ENCODE measurements at regions not wholly inside any gene's neighbourhood (a gene's known extent, or its start where the extent isn't known, plus 50 kb on each side); places are given as distances from the start of the nearest gene placed in this dataset.
"Not testable (repeated sequence)": the region's sequence is repeated elsewhere in the genome, so short reads cannot be mapped to it uniquely, and the experiment has no call there.

DNA sequence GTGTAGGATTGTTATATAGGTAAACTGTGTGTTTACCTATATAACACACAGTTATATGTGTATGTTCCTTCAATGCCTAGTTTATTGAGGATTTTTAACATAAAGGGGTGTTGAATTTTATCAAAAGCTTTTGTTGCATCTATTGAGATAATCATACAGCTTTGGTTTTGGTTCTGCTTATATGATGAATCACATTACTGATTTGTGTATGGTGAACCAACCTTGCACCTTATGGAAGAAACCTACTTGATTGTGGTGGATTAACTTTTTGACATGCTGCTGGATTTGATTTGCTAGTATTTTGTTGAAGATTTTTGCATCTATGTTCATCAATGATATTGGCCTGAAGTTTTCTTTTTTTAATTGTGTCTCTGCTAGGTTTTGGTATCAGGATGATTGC lies 194.9 kb downstream of the TMEM167A start:
- TF ChIP-seq, protein P1, sequence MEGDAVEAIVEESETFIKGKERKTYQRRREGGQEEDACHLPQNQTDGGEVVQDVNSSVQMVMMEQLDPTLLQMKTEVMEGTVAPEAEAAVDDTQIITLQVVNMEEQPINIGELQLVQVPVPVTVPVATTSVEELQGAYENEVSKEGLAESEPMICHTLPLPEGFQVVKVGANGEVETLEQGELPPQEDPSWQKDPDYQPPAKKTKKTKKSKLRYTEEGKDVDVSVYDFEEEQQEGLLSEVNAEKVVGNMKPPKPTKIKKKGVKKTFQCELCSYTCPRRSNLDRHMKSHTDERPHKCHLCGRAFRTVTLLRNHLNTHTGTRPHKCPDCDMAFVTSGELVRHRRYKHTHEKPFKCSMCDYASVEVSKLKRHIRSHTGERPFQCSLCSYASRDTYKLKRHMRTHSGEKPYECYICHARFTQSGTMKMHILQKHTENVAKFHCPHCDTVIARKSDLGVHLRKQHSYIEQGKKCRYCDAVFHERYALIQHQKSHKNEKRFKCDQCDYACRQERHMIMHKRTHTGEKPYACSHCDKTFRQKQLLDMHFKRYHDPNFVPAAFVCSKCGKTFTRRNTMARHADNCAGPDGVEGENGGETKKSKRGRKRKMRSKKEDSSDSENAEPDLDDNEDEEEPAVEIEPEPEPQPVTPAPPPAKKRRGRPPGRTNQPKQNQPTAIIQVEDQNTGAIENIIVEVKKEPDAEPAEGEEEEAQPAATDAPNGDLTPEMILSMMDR (conservative IDR thresholded peaks at IDR 0.05; ENCODE audit: low read depth): no peak
- no peak for DNase-seq (ENCODE audit: low spot score)
- POLR2A ChIA-PET (ENCODE audit: low non-redundant PET): no interaction called here
- CTCF ChIA-PET: no interaction called here
- no peak overlapping the region for H3K27ac ChIP-seq

DNA sequence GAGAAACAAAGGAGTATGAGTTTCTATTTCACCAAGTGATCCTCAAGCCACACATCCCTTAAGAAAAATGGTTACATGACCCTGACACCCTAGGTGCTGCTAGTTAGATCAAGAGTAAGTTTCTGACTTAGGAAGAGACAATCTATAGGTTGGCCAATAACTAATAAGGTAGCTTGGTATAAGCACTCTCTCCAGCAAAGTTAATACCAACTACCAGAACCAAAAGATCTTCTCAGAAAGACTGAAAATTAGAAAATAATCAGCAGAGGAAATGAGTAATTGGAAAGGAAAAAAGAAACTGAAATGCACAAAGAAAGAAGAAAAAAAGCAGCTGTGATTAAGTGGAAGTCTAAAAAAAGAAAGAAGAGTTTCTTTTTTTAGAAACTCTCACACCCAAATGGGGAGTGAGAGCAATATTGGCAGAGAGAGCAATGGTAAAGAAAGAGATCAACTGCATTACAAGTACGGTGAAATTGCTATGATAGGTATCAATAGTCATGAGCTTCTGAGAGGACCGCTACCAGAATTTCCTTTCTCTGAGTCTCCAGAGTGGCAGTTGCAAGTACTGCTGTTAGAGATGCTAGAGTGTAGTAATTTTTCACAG lies 195.5 kb downstream of the TMEM167A start:
- no peak overlapping the region for H3K27ac ChIP-seq
- TF ChIP-seq, protein P1 (conservative IDR thresholded peaks at IDR 0.05; ENCODE audit: low read depth): no peak
- ChIA-PET CTCF (interaction anchor here (0.7 kb wide), 1 partner anchor 82 kb away, joined by 3 read pairs; no protein-coding TSS in a partner anchor), POLR2A (ENCODE audit: low non-redundant PET) (no interaction called here)
- DNase-seq (ENCODE audit: low spot score): no peak

DNA sequence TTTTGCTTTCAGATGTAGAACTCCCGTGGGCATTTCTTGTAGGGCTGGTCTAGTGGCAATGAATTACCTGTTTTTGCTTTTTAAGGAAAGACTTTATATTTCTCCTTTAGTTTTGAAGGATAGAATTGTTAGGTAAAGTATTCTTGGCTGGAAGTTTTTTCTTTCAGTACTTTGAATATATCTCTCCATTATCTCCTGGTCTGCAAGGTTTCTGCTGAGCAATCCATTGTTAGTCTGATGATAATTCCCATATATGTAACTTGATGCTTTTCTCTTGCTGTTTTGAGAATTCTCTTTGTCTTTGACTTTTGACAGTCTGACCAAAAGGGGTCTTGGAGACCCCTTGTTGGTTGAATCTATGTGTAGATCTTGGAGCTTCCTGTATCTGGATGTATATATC lies 198.1 kb downstream of the TMEM167A start:
- no peak for DNase-seq (ENCODE audit: low spot score)
- CTCF ChIA-PET: no interaction called here
- TF ChIP-seq, protein P1 (conservative IDR thresholded peaks at IDR 0.05; ENCODE audit: low read depth): no peak
- POLR2A ChIA-PET (ENCODE audit: low non-redundant PET): no interaction called here
- H3K27ac ChIP-seq: no peak overlapping the region

DNA sequence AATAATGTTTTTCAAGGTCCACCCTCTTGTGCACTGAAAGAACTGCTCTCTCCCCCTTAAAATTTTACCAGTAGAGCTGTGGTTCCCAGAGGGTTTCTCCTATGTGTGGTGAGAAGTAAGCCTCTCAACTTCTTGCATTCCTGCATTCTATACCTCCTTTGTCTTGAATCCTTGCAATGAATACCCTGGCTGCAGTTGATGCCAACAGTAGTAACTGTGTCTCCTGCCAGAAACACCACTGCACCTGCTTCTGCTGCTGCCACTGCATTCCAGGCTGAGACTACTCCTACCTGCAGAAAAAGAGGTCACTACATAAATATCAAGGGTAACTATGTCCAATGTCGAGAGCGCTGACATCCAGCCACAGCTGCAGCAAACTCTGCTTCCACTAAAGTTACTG lies 203.7 kb downstream of the TMEM167A start:
- ChIA-PET CTCF (no interaction called here), POLR2A (ENCODE audit: low non-redundant PET) (no interaction called here)
- no peak for DNase-seq (ENCODE audit: low spot score)
- H3K27ac ChIP-seq: no peak overlapping the region
- TF ChIP-seq, protein P1 (conservative IDR thresholded peaks at IDR 0.05; ENCODE audit: low read depth): no peak

DNA sequence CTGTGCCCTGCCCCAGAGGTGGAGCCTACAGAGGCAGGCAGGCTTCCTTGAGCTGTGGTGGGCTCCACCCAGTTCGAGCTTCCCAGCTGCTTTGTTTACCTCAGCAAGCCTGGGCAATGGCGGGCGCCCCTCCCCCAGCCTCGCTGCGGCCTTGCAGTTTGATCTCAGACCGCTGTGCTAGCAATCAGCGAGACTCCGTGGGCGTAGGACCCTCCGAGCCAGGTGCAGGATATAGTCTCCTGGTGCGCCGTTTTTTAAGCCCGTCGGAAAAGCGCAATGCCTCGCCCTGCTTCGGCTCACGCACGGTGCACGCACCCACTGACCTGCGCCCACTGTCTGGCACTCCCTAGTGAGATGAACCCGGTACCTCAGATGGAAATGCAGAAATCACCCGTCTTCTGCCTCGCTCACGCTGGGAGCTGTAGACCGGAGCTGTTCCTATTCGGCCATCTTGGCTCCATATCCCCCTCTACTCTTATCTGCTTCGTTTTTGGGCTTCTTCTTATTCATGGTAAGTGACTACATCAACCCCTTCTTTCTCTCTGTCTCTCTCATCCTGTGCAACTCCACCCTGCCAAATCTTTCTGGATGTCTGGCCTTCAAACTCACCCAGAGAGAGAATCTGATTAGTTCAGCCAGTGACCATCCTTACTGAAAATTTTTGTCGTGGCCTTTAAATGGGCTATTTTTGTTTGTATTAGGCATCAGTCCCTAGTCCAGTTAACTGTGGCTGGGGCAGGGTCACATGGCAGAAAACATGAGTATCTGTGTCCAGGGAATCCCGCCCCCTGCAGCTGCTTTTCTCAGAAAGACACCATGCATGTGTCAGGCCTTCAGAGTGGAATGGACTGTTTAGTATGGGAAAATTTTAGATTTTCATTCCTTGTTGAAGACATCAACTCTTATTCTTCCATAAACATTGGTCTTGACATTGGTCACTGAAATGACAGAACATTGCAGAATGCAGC lies 204.6 kb downstream of the TMEM167A start:
- CTCF ChIA-PET; POLR2A ChIA-PET (ENCODE audit: low non-redundant PET); H3K27ac ChIP-seq; DNase-seq (ENCODE audit: low spot score): not testable (repeated sequence)

DNA sequence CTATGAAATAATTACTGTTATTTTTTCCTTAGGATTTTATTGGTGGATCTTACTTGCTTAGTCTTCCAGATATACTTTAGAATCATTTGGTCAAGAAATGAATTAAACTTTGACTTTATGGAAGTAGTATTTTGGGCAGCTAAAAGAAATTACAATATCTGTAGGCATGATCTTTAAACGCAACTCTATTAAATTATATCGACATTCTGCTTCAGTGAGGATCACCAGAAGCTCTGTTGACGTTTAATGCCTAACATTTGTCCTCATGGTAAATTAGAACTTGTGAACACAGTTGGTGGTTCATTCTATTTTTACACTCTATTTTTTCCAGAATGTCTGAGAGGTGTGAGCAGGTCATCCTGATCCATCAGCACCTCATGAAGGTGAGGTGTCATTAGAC lies 211.6 kb downstream of the TMEM167A start:
- TF ChIP-seq, protein P1 (conservative IDR thresholded peaks at IDR 0.05; ENCODE audit: low read depth): no peak
- no peak for DNase-seq (ENCODE audit: low spot score)
- H3K27ac ChIP-seq: no peak overlapping the region
- POLR2A ChIA-PET (ENCODE audit: low non-redundant PET): no interaction called here
- CTCF ChIA-PET: no interaction called here

DNA sequence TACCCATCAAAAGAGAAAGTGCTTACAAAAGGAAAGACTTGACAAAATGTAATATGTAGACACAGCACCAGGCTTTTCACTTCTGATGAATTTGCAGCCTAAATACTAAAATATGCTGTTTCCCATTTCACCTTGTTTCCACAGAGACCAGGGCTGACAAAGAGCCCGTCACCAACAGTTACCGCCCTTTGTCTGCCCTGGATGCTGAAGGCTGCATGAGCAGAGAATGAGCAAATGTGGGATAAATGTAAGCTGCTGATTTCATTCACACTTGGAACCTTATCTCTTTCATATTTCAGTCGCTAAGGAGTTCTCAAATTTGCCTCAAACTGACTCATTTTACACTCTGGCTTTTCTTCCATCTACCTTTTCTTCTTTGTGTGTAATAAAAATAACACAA lies 213.9 kb downstream of the TMEM167A start:
- ChIA-PET POLR2A (ENCODE audit: low non-redundant PET) (no interaction called here), CTCF (interaction anchor here (0.6 kb wide), 1 partner anchor 99 kb away, joined by 3 read pairs; no protein-coding TSS in a partner anchor)

More for the DNA sequence above, 213.9 kb downstream of the TMEM167A start:
- TF ChIP-seq, protein P1 (conservative IDR thresholded peaks at IDR 0.05; ENCODE audit: low read depth): no peak
- no peak for DNase-seq (ENCODE audit: low spot score)
- H3K27ac ChIP-seq: no peak overlapping the region
